Endothelial cell (in vitro differentiated cells): ENCODE measurements at regions not wholly inside any gene's neighbourhood (a gene's known extent, or its start where the extent isn't known, plus 50 kb on each side); places are given as distances from the start of the nearest gene placed in this dataset.

Source experiments
- DNase-seq: peaks from one replicate; pipeline ENCODE4 v3.0.0; 2021; ENCODE audit warnings: low spot score
- H3K27ac Mint-ChIP-seq: one replicate; pipeline ENCODE4 v1.8.0; 2021; ENCODE audit warnings: mixed read lengths, inconsistent platforms; ENCODE audit not compliant: unreplicated experiment
- H3K27me3 Mint-ChIP-seq: one replicate; pipeline ENCODE4 v1.8.0; 2021; ENCODE audit warnings: mild to moderate bottlenecking, moderate library complexity, mixed read lengths, inconsistent platforms; ENCODE audit not compliant: unreplicated experiment
- H3K36me3 Mint-ChIP-seq: one replicate; pipeline ENCODE4 v1.8.0; 2021; ENCODE audit warnings: mild to moderate bottlenecking, low read depth, mixed read lengths, inconsistent platforms; ENCODE audit not compliant: unreplicated experiment
- H3K4me1 Mint-ChIP-seq: one replicate; pipeline ENCODE4 v1.8.0; 2021; ENCODE audit warnings: mild to moderate bottlenecking, mixed read lengths, inconsistent platforms; ENCODE audit not compliant: unreplicated experiment
- H3K4me3 Mint-ChIP-seq: one replicate; pipeline ENCODE4 v1.8.0; 2021; ENCODE audit warnings: mild to moderate bottlenecking, mixed read lengths, inconsistent platforms; ENCODE audit not compliant: unreplicated experiment
- H3K9me3 Mint-ChIP-seq: one replicate; pipeline ENCODE4 v1.8.0; 2021; ENCODE audit warnings: mixed read lengths, inconsistent platforms; ENCODE audit not compliant: unreplicated experiment
- TF ChIP-seq, protein P1 (sequence below): fragments of 200-600 bp; sonication (generic); IDR thresholded peaks from one replicate; pipeline ENCODE4 v1.5.0; 2021; ENCODE audit warnings: antibody characterized with exemption; ENCODE audit not compliant: unreplicated experiment

DNA sequence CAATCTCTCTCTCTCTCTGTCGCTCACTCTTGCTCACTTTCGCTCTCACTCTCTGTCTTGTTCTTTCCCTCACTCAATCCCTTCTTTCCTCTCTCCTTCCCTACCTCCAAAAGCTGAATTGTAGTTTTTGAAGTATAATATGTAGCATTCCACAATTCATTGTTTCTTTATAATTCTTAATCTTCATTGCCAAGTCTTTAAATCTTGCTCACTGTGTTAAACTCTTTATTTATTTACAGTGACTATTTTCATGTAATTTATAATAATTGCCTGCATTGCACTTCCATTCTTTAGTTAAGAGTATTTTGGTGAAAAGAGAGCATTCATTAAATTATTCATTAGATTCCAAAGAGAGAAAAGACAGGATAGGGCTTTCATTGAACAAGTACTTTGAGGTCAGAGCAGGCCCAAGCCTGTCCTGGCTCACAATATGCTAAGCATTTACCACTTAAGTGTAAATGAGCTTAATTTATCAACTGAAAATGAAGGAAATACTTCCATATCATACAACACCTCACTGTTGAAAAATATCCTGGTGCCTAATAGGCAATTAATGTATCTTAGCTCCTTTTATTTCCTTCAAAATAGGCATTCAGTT lies 257.4 kb upstream of the SLITRK1 start:
- H3K27ac Mint-ChIP-seq = no peak overlapping the region
- no peaks in the 10 kb centered on the region for H3K36me3 Mint-ChIP-seq
- H3K4me1 Mint-ChIP-seq = no peaks in the 10 kb centered on the region
- H3K4me3 Mint-ChIP-seq = no peak overlapping the region
- TF ChIP-seq, protein P1, sequence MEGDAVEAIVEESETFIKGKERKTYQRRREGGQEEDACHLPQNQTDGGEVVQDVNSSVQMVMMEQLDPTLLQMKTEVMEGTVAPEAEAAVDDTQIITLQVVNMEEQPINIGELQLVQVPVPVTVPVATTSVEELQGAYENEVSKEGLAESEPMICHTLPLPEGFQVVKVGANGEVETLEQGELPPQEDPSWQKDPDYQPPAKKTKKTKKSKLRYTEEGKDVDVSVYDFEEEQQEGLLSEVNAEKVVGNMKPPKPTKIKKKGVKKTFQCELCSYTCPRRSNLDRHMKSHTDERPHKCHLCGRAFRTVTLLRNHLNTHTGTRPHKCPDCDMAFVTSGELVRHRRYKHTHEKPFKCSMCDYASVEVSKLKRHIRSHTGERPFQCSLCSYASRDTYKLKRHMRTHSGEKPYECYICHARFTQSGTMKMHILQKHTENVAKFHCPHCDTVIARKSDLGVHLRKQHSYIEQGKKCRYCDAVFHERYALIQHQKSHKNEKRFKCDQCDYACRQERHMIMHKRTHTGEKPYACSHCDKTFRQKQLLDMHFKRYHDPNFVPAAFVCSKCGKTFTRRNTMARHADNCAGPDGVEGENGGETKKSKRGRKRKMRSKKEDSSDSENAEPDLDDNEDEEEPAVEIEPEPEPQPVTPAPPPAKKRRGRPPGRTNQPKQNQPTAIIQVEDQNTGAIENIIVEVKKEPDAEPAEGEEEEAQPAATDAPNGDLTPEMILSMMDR = no peak
- H3K27me3 Mint-ChIP-seq = no peaks in the 10 kb centered on the region
- DNase-seq = no peak
- no peaks in the 10 kb centered on the region for H3K9me3 Mint-ChIP-seq

DNA sequence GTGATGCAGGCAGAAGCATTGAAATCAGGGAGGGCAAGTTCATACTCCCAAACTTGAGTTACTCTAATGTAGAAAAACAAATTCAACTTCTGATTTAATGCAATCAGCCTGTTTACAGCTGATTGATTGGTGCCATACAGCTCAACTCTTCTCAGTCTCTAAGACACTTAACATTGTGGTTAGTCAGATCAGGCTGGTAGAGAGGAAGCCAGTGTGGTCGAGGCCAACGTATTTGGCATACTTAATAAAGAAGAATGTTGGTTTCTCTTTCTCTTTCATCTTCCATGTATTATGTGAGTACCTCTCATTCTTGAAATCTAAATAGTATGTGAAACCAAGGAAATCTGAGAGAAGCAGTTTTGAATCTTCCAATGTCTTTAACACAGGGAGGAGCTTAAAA lies 255.0 kb upstream of the SLITRK1 start:
- TF ChIP-seq, protein P1 = no peak
- H3K4me3 Mint-ChIP-seq = no peak overlapping the region
- H3K27ac Mint-ChIP-seq = no peak overlapping the region
- no peaks in the 10 kb centered on the region for H3K4me1 Mint-ChIP-seq
- H3K36me3 Mint-ChIP-seq = no peaks in the 10 kb centered on the region
- no peaks in the 10 kb centered on the region for H3K9me3 Mint-ChIP-seq
- no peaks in the 10 kb centered on the region for H3K27me3 Mint-ChIP-seq
- DNase-seq = no peak

DNA sequence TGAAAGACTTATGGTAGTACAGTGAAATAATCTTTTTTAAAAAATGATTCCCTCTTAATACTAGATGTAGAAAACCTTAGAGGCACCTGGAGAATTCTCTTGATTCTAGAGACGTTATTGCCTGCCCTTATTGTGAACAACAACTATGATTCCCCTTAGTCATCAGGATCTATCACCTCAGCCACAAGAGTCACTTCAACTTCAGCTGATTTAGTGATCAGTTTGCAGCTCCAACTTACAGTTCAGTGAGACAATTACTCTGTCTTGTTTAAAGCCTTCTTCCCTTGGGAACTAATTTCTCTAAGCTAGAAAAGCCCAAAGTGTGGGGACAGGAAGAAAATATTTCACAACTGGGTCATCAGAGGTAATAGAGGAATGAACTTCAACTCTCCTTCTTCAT lies 254.3 kb upstream of the SLITRK1 start:
- no peak overlapping the region for H3K27ac Mint-ChIP-seq
- H3K4me1 Mint-ChIP-seq = no peaks in the 10 kb centered on the region
- TF ChIP-seq, protein P1 = no peak
- no peaks in the 10 kb centered on the region for H3K36me3 Mint-ChIP-seq
- H3K27me3 Mint-ChIP-seq = no peaks in the 10 kb centered on the region
- no peak overlapping the region for H3K4me3 Mint-ChIP-seq
- no peak for DNase-seq
- no peaks in the 10 kb centered on the region for H3K9me3 Mint-ChIP-seq

DNA sequence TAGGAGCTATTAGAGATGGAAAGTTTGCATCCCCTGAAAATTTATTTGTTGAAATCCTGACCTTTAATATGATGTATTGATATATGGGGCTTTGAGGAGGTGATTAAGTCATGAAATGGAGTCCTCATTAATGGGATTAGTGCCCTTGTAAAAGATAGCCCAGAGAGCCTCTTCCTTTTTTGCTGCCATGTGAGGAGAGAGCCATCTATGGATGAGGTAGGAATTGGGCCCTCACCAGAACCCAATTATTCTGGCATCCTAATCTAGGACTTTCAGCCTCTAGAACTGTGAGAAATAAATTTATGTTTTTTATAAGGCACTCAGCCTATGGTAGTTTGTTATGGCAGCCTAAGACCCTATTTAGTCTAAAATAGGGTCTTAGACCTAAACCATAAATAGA lies 250.2 kb upstream of the SLITRK1 start:
- Mint-ChIP-seq H3K9me3 (no peaks in the 10 kb centered on the region), H3K4me3 (no peak overlapping the region), H3K4me1 (no peaks in the 10 kb centered on the region), H3K27ac (no peak overlapping the region), H3K27me3 (no peaks in the 10 kb centered on the region), H3K36me3 (no peaks in the 10 kb centered on the region)
- DNase-seq = no peak
- TF ChIP-seq, protein P1 = no peak

GRCh38 chr13:84131249-84131648 lies 249.0 kb upstream of the SLITRK1 start:
- Mint-ChIP-seq H3K4me1 (no peaks in the 10 kb centered on the region), H3K27ac (no peak overlapping the region), H3K27me3 (no peaks in the 10 kb centered on the region), H3K9me3 (no peaks in the 10 kb centered on the region), H3K36me3 (no peaks in the 10 kb centered on the region), H3K4me3 (no peak overlapping the region)
- TF ChIP-seq, protein P1 = no peak
- DNase-seq = no peak
